Right lobe of liver (tissue), 4 donors: ENCODE measurements at regions not wholly inside any gene's neighbourhood (a gene's known extent, or its start where the extent isn't known, plus 50 kb on each side); places are given as distances from the start of the nearest gene placed in this dataset.

Source experiments
- CTCF ChIP-seq, 4 donors: fragments of 200-600 bp in 3 of 4; fragments of 450-650 bp in 1 of 4; IDR thresholded peaks; one replicate each; pipeline versions ENCODE4 v1.5.1 to v1.8.0; 2016 to 2022; ENCODE audit warnings: antibody characterized with exemption in 4 of 4, mild to moderate bottlenecking in 2 of 4
- POLR2A ChIP-seq: fragments of 450-650 bp; IDR thresholded peaks from one replicate; pipeline ENCODE4 v1.6.1; 2017; ENCODE audit warnings: antibody characterized with exemption, mild to moderate bottlenecking
- donor health status: DM: no; HTN: no; CAD: no.
- donor health status: DM: no; HTN: no; CAD: no.
- donor health status: DM: no; HTN: yes; CAD: no.

- TF ChIP-seq POLR2A (no peak), CTCF (IDR thresholded peaks at IDR 0.05) (no peak)
Measured at GRCh38 chr9:89991204-89991790, 386.5 kb downstream of the GADD45G start.
